PC-9 (cell line): ENCODE measurements at regions not wholly inside any gene's neighbourhood (a gene's known extent, or its start where the extent isn't known, plus 50 kb on each side); places are given as distances from the start of the nearest gene placed in this dataset.

Experiments
- BruUV-seq: library from RNA; stranded (reverse); fragments of 400-500 nt; replicated peaks from 2 replicates; lab custom pipeline; 2021; lab: Mats Ljungman, UMichigan
- CTCF ChIA-PET: fragments of 300-600 bp; sonication (Branson Sonifier 250); formaldehyde crosslinking; loops from one replicate; lab custom pipeline; 2022; ENCODE audit warnings: antibody characterized with exemption; lab: Charles Lee
- POLR2A ChIA-PET: fragments of 300-600 bp; sonication (Branson Sonifier 250); formaldehyde crosslinking; loops from one replicate; lab custom pipeline; 2022; ENCODE audit warnings: antibody characterized with exemption; ENCODE audit not compliant: unreplicated experiment; lab: Charles Lee
- DNase-seq, 2 experiments: peaks; one replicate each; pipeline versions ENCODE4 v3.0.0 to v3.0.0-alpha.2; 2015 to 2022; ENCODE audit warnings: mixed read lengths in 1 of 2
- H2AFZ ChIP-seq: fragments of 200-600 bp; sonication (generic); 2 replicates; pipeline ENCODE4 v1.8.1; 2017; ENCODE audit warnings: antibody characterized with exemption
- H3F3A ChIP-seq: fragments of 200-600 bp; sonication (generic); 2 replicates; pipeline ENCODE4 v1.8.1; 2017; ENCODE audit warnings: antibody characterized with exemption, mild to moderate bottlenecking, low read depth; ENCODE audit not compliant: insufficient read depth
- H3K27ac ChIP-seq: fragments of 200-600 bp; sonication (generic); 2 replicates; pipeline ENCODE4 v1.6.1; 2016; ENCODE audit warnings: mixed run types
- H3K27me3 ChIP-seq: fragments of 200-600 bp; sonication (generic); 2 replicates; pipeline ENCODE4 v1.6.1; 2016; ENCODE audit warnings: low read depth, mixed run types; ENCODE audit not compliant: insufficient read depth
- H3K36me3 ChIP-seq: fragments of 200-600 bp; sonication (generic); 2 replicates; pipeline ENCODE4 v1.6.1; 2016; ENCODE audit warnings: low read depth, mixed run types
- H3K4me1 ChIP-seq: fragments of 200-600 bp; sonication (generic); replicated peaks from 2 replicates; pipeline ENCODE4 v1.6.1; 2016; ENCODE audit warnings: mixed run types; ENCODE audit not compliant: insufficient read depth
- H3K4me2 ChIP-seq: fragments of 200-600 bp; sonication (generic); 2 replicates; pipeline ENCODE4 v1.6.1; 2017; ENCODE audit warnings: mixed run types
- H3K4me3 ChIP-seq: fragments of 200-600 bp; sonication (generic); 2 replicates; pipeline ENCODE4 v1.6.1; 2016; ENCODE audit warnings: mixed run types
- H3K79me2 ChIP-seq: fragments of 200-600 bp; sonication (generic); 2 replicates; pipeline ENCODE4 v1.6.1; 2017; ENCODE audit warnings: low read depth, mixed run types
- H3K9me2 ChIP-seq: fragments of 200-600 bp; sonication (generic); 2 replicates; pipeline ENCODE4 v1.8.1; 2017; ENCODE audit warnings: mild to moderate bottlenecking; ENCODE audit not compliant: insufficient read depth
- H3K9me3 ChIP-seq: fragments of 200-600 bp; sonication (generic); 2 replicates; pipeline ENCODE4 v1.8.1; 2016; ENCODE audit warnings: low read depth; ENCODE audit not compliant: insufficient read depth
- H4K20me1 ChIP-seq: fragments of 200-600 bp; sonication (generic); 2 replicates; pipeline ENCODE4 v1.8.1; 2017; ENCODE audit not compliant: insufficient read depth
- CTCF ChIP-seq: fragments of 200-600 bp; sonication (generic); conservative IDR thresholded peaks from 2 replicates; pipeline ENCODE4 v1.6.1; 2017; ENCODE audit warnings: mixed run types, antibody characterized with exemption, mild to moderate bottlenecking, moderate library complexity
- EZH2 ChIP-seq: fragments of 200-600 bp; sonication (generic); IDR thresholded peaks from 2 replicates; pipeline ENCODE4 v1.8.0; 2017; ENCODE audit warnings: antibody characterized with exemption, low read depth
- intact Hi-C: fragments of 100-400 bp; cut with micrococcal nuclease; formaldehyde crosslinking; loops from one replicate; pipeline ENCODE4 v1.10.0; 2022; ENCODE audit not compliant: unreplicated experiment

DNA sequence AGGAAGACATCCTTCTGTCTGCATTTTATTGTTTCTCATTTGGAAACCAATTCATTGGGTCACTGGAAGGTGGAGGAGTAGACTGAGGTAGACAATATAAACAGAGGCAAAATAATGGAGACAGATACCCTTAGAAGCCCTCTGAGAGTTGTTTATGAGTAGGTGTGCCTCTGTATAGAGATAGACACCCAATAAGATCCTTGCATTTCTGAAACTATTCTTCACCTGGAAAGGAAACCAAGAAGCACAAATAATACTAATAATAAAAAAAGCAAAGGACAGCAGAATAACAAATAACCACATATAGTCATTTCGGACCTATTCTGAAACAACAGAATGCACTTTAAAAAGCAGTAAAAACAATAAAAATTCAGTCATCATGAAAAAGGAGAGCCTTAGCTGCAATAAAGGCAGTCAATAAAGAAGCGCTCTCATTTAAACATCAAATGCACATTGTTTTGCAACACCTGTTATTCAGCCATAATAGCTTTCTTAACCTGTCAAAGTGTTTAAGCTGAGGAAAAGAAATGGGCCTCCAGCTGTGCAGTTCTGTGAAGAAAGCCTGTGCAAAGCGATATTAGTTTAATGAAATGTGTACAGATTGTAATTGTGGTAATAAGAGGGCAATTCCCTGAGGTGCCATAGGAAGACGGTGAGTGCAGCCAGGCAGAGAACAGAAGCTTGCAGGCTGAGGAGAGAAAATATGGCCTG is 904.2 kb downstream of the STPG2 start:
- Histone ChIP-seq H3K36me3 (no peaks in the 10 kb centered on the region), H3K9me2 (no peaks in the 10 kb centered on the region), H2AFZ (no peak overlapping the region), H3F3A (no peaks in the 10 kb centered on the region), H3K79me2 (no peaks in the 10 kb centered on the region), H3K4me3 (no peak overlapping the region), H3K4me1 (no peaks in the 10 kb centered on the region), H3K9me3 (no peaks in the 10 kb centered on the region), H3K4me2 (no peak overlapping the region), H3K27me3 (no peaks in the 10 kb centered on the region), H4K20me1 (no peaks in the 10 kb centered on the region), H3K27ac (no peak overlapping the region)
- DNase-seq, result no peak
- intact Hi-C loops, result no loop called here
- no TSS peak for BruUV-seq
- CTCF ChIA-PET, result no interaction called here
- no peak for TF ChIP-seq CTCF
- TF ChIP-seq EZH2, result no peak
- POLR2A ChIA-PET, result no interaction called here

DNA sequence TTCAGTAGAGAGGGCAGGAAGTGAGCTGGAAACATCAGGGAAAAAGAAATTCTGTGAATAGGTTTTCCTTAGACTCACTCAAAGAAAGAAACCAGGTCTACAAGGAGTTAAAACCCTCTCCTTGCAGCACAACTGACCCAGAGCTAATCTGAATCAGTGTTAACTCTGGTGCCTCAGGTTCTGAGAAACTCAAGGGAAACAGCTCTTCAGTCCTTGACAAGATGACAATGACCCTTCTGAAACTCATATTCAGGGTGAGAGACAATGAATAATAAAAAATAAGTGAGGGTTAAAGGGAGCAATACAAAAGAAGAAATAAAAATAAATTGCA is 903.6 kb downstream of the STPG2 start:
- POLR2A ChIA-PET, result no interaction called here
- TF ChIP-seq CTCF, result no peak
- TF ChIP-seq EZH2, result no peak
- H3K27me3 ChIP-seq, result no peaks in the 10 kb centered on the region
- no peaks in the 10 kb centered on the region for H3K79me2 ChIP-seq
- intact Hi-C loops, result no loop called here
- H3K4me1 ChIP-seq, result no peaks in the 10 kb centered on the region
- no peaks in the 10 kb centered on the region for H3K36me3 ChIP-seq
- H3F3A ChIP-seq, result no peaks in the 10 kb centered on the region
- no peak overlapping the region for H3K27ac ChIP-seq
- no peaks in the 10 kb centered on the region for H3K9me3 ChIP-seq
- no peak overlapping the region for H3K4me3 ChIP-seq
- CTCF ChIA-PET, result no interaction called here
- H3K4me2 ChIP-seq, result no peak overlapping the region
- H4K20me1 ChIP-seq, result no peaks in the 10 kb centered on the region
- no peaks in the 10 kb centered on the region for H3K9me2 ChIP-seq
- no peak for DNase-seq
- BruUV-seq, result no TSS peak
- H2AFZ ChIP-seq, result no peak overlapping the region

- TF ChIP-seq EZH2 (no peak), CTCF (no peak)
- ChIA-PET CTCF (no interaction called here), POLR2A (no interaction called here)
- Histone ChIP-seq H3K4me3 (no peak overlapping the region), H3K27ac (no peak overlapping the region), H3K9me3 (no peaks in the 10 kb centered on the region), H3K79me2 (no peaks in the 10 kb centered on the region), H3K27me3 (no peaks in the 10 kb centered on the region), H3K4me1 (no peaks in the 10 kb centered on the region), H4K20me1 (no peaks in the 10 kb centered on the region), H3K36me3 (no peaks in the 10 kb centered on the region), H2AFZ (no peak overlapping the region), H3F3A (no peaks in the 10 kb centered on the region), H3K9me2 (no peaks in the 10 kb centered on the region), H3K4me2 (no peak overlapping the region)
- no TSS peak for BruUV-seq
- DNase-seq, result no peak
- intact Hi-C loops, result no loop called here
Measured at GRCh38 chr4:97252615-97253154, 890.6 kb downstream of the STPG2 start.
